ENCODE measurements at regions not wholly inside any gene's neighbourhood (a gene's known extent, or its start where the extent isn't known, plus 50 kb on each side); places are given as distances from the start of the nearest gene placed in this dataset.

- TF ChIP-seq POLR2A (IDR thresholded peaks at IDR 0.05) (no peak), CTCF (IDR thresholded peaks at IDR 0.05) (no peak)
Observed at GRCh38 chr5:92850886-92851285, 730.1 kb downstream of the NR2F1-AS1 start.
